ENCODE measurements at regions not wholly inside any gene's neighbourhood (a gene's known extent, or its start where the extent isn't known, plus 50 kb on each side); places are given as distances from the start of the nearest gene placed in this dataset.

- DNase-seq (ENCODE audit: low read depth, low spot score) (no peak), FAIRE-seq (no peak)
- Histone ChIP-seq H4K20me1 (replicated peaks; ENCODE audit: control insufficient read depth, extremely low read depth, insufficient read depth, low read length) (no peaks in the 10 kb centered on the region), H3K9me1 (replicated peaks; ENCODE audit: control insufficient read depth, extremely low read depth, insufficient read depth, low read length) (no peaks in the 10 kb centered on the region), H3K4me3 (replicated peaks in 1 of 3; ENCODE audit: insufficient read depth in 1 of 3, low read depth in 1 of 3, low read length in 3 of 3) (no peak overlapping the region), H3K79me2 (ENCODE audit: control insufficient read depth, insufficient read depth, low read length) (no peaks in the 10 kb centered on the region), H3K36me3 (ENCODE audit: control insufficient read depth in 2 of 2, extremely low read depth in 1 of 2, insufficient read depth in 2 of 2, low read length in 2 of 2) (no peaks in the 10 kb centered on the region), H3K27me3 (ENCODE audit: control insufficient read depth in 2 of 2, insufficient read depth in 2 of 2, low read length in 2 of 2) (no peaks in the 10 kb centered on the region), H3K4me2 (ENCODE audit: insufficient read depth, low read length) (no peak overlapping the region), H3K9me3 (replicated peaks; ENCODE audit: control insufficient read depth, insufficient read depth, low read length) (no peaks in the 10 kb centered on the region), H3K9ac (replicated peaks; ENCODE audit: extremely low read depth, insufficient read depth, low read length) (no peak overlapping the region), H3K4me1 (ENCODE audit: control insufficient read depth, extremely low read depth, insufficient read depth, low read length) (no peaks in the 10 kb centered on the region), H2AFZ (ENCODE audit: low read depth, low read length) (no peak overlapping the region), H3K27ac (ENCODE audit: insufficient read depth, low read depth, low read length) (no peak overlapping the region)
- intact Hi-C loops (cut with micrococcal nuclease) (no loop called here), dilution Hi-C loops (cut with MboI; ENCODE audit: extremely low pct_ligation_motif_present, low sequenced_read_pairs) (no loop called here)
- ChIA-PET POLR2A (no interaction called here), CTCF (no interaction called here)
- no TSS peak for BruUV-seq (replicated peaks)
- no peak for TF ChIP-seq MYC (IDR thresholded peaks at IDR 0.05; ENCODE audit: low read depth, low read length)
- no peak for TF ChIP-seq JUN (IDR thresholded peaks at IDR 0.05; ENCODE audit: borderline replicate concordance, insufficient read depth, insufficient read length, low read depth)
- no peak for TF ChIP-seq FOS (IDR thresholded peaks at IDR 0.05; ENCODE audit: borderline replicate concordance, insufficient read depth, low read length)
- TF ChIP-seq POLR2AphosphoS5 (IDR thresholded peaks at IDR 0.05; ENCODE audit: insufficient read depth, low read depth, low read length) = no peak
- no peak for TF ChIP-seq CTCF (IDR thresholded peaks at IDR 0.05; ENCODE audit: extremely low read depth in 1 of 2, insufficient read depth in 1 of 2, low read depth in 1 of 2, low read length in 2 of 2)
- TF ChIP-seq, protein P1, sequence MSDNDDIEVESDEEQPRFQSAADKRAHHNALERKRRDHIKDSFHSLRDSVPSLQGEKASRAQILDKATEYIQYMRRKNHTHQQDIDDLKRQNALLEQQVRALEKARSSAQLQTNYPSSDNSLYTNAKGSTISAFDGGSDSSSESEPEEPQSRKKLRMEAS (IDR thresholded peaks at IDR 0.05; ENCODE audit: insufficient read depth, insufficient read length) = no peak
Measured at GRCh38 chr2:13768274-13768673, 864.2 kb upstream of the LRATD1 start.

- dilution Hi-C loops (cut with MboI; ENCODE audit: extremely low pct_ligation_motif_present, low sequenced_read_pairs) (no loop called here), intact Hi-C loops (cut with micrococcal nuclease) (no loop called here)
- Histone ChIP-seq H3K4me2 (ENCODE audit: insufficient read depth, low read length) (no peak overlapping the region), H3K27ac (ENCODE audit: insufficient read depth, low read depth, low read length) (no peak overlapping the region), H3K4me1 (ENCODE audit: control insufficient read depth, extremely low read depth, insufficient read depth, low read length) (no peaks in the 10 kb centered on the region), H3K9ac (replicated peaks; ENCODE audit: extremely low read depth, insufficient read depth, low read length) (no peak overlapping the region), H3K27me3 (ENCODE audit: control insufficient read depth in 2 of 2, insufficient read depth in 2 of 2, low read length in 2 of 2) (no peaks in the 10 kb centered on the region), H3K79me2 (ENCODE audit: control insufficient read depth, insufficient read depth, low read length) (no peaks in the 10 kb centered on the region), H3K9me1 (replicated peaks; ENCODE audit: control insufficient read depth, extremely low read depth, insufficient read depth, low read length) (no peaks in the 10 kb centered on the region), H2AFZ (ENCODE audit: low read depth, low read length) (no peak overlapping the region), H3K9me3 (replicated peaks; ENCODE audit: control insufficient read depth, insufficient read depth, low read length) (no peaks in the 10 kb centered on the region), H3K36me3 (ENCODE audit: control insufficient read depth in 2 of 2, extremely low read depth in 1 of 2, insufficient read depth in 2 of 2, low read length in 2 of 2) (no peaks in the 10 kb centered on the region), H3K4me3 (replicated peaks in 1 of 3; ENCODE audit: insufficient read depth in 1 of 3, low read depth in 1 of 3, low read length in 3 of 3) (no peak overlapping the region), H4K20me1 (replicated peaks; ENCODE audit: control insufficient read depth, extremely low read depth, insufficient read depth, low read length) (no peaks in the 10 kb centered on the region)
- POLR2A ChIA-PET = no interaction called here
- TF ChIP-seq CTCF (IDR thresholded peaks at IDR 0.05; ENCODE audit: extremely low read depth in 1 of 2, insufficient read depth in 1 of 2, low read depth in 1 of 2, low read length in 2 of 2) (no peak), EZH2 (IDR thresholded peaks at IDR 0.05; ENCODE audit: borderline replicate concordance, low read depth, low read length, severe bottlenecking) (no peak), FOS (IDR thresholded peaks at IDR 0.05; ENCODE audit: borderline replicate concordance, insufficient read depth, low read length) (no peak), POLR2AphosphoS5 (IDR thresholded peaks at IDR 0.05; ENCODE audit: insufficient read depth, low read depth, low read length) (no peak), GATA2 (IDR thresholded peaks at IDR 0.05; ENCODE audit: insufficient read depth, insufficient read length, low read depth, low read length) (no peak), JUN (IDR thresholded peaks at IDR 0.05; ENCODE audit: borderline replicate concordance, insufficient read depth, insufficient read length, low read depth) (no peak), MYC (IDR thresholded peaks at IDR 0.05; ENCODE audit: low read depth, low read length) (no peak), POLR2A (IDR thresholded peaks at IDR 0.05; ENCODE audit: low read depth, low read length) (no peak)
- TF ChIP-seq, protein P1 (IDR thresholded peaks at IDR 0.05; ENCODE audit: insufficient read depth, insufficient read length) = no peak
- CTCF ChIA-PET = no interaction called here
- FAIRE-seq (no peak), DNase-seq (ENCODE audit: low read depth, low spot score) (no peak)
- BruUV-seq (replicated peaks) = no TSS peak
Measured at GRCh38 chr2:13770279-13770678, 862.2 kb upstream of the LRATD1 start.

All from endothelial cell of umbilical vein (primary cell).